SK-N-SH (cell line): ENCODE measurements at regions not wholly inside any gene's neighbourhood (a gene's known extent, or its start where the extent isn't known, plus 50 kb on each side); places are given as distances from the start of the nearest gene placed in this dataset.

Source experiments
- CTCF ChIA-PET: fragments of 300-600, 350-600 bp; formaldehyde crosslinking; extraction: SDS; loops from one replicate; lab custom pipeline; 2021; lab: Yijun Ruan, JAX
- POLR2A ChIA-PET: fragments of 350-600 bp; sonication (Branson Sonifier 250); formaldehyde crosslinking; extraction: SDS; loops from one replicate; lab custom pipeline; 2020; ENCODE audit warnings: antibody characterized with exemption, inconsistent platforms; lab: Yijun Ruan, JAX
- DNase-seq: peaks from one replicate; pipeline ENCODE4 v3.0.0; 2012
- H2AFZ ChIP-seq: fragments of 200-600 bp; sonication (generic); 2 replicates; pipeline ENCODE4 v1.8.1; 2016; ENCODE audit warnings: antibody characterized with exemption, mild to moderate bottlenecking, low read depth
- H3F3A ChIP-seq: fragments of 200-600 bp; sonication (generic); replicated peaks from 2 replicates; pipeline ENCODE3; 2016; ENCODE audit warnings: antibody characterized with exemption, mild to moderate bottlenecking; ENCODE audit not compliant: insufficient read depth
- H3K27ac ChIP-seq, 2 experiments: fragments of 200-500 bp in 1 of 2; fragments of 200-600 bp in 1 of 2; sonication (Bioruptor generic) in 1 of 2; sonication (generic), shearing (Covaris generic) in 1 of 2; 2 replicates each; pipeline versions ENCODE4 v1.5.1 to v1.6.1; 2014 to 2016; ENCODE audit warnings: low read depth in 2 of 2, inconsistent platforms in 1 of 2, low read length in 1 of 2, mild to moderate bottlenecking in 1 of 2, mixed read lengths in 1 of 2
- H3K27me3 ChIP-seq: fragments of 200-600 bp; sonication (generic), shearing (Covaris generic); 2 replicates; pipeline ENCODE4 v1.6.1; 2016; ENCODE audit warnings: mixed run types; ENCODE audit not compliant: insufficient read depth
- H3K36me3 ChIP-seq, 2 experiments: fragments of 200-500 bp in 1 of 2; fragments of 200-600 bp in 1 of 2; sonication (Bioruptor generic) in 1 of 2; sonication (generic) in 1 of 2; replicated peaks in 1 of 2; 2 replicates each; pipeline versions ENCODE3 to v1.5.1; 2014 to 2016; ENCODE audit warnings: low read length in 1 of 2, mild to moderate bottlenecking in 1 of 2; ENCODE audit not compliant: insufficient read depth in 2 of 2, control insufficient read depth in 1 of 2
- H3K4me1 ChIP-seq, 2 experiments: fragments of 200-500 bp in 1 of 2; fragments of 200-600 bp in 1 of 2; sonication (Bioruptor generic) in 1 of 2; sonication (generic), shearing (Covaris generic) in 1 of 2; 2 replicates each; pipeline versions ENCODE4 v1.5.1 to v1.6.1; 2014 to 2016; ENCODE audit warnings: low read depth in 1 of 2, low read length in 1 of 2, mixed run types in 1 of 2; ENCODE audit not compliant: insufficient read depth in 2 of 2, control insufficient read depth in 1 of 2
- H3K4me2 ChIP-seq: fragments of 200-600 bp; sonication (generic), shearing (Covaris generic); 2 replicates; pipeline ENCODE4 v1.6.1; 2017; ENCODE audit warnings: mixed run types
- H3K4me3 ChIP-seq, 2 experiments: fragments of 200-500 bp in 1 of 2; fragments of 200-600 bp in 1 of 2; sonication (Bioruptor generic) in 1 of 2; sonication (generic), shearing (Covaris generic) in 1 of 2; 2 replicates each; pipeline versions ENCODE4 v1.5.1 to v1.8.1; 2014 to 2016; ENCODE audit warnings: low read depth in 2 of 2, inconsistent platforms in 1 of 2, low read length in 1 of 2, mild to moderate bottlenecking in 1 of 2, mixed read lengths in 1 of 2, moderate library complexity in 1 of 2
- H3K79me2 ChIP-seq: fragments of 200-600 bp; sonication (generic); 2 replicates; pipeline ENCODE4 v1.8.1; 2017; ENCODE audit warnings: mild to moderate bottlenecking; ENCODE audit not compliant: insufficient read depth
- H3K9ac ChIP-seq: fragments of 200-600 bp; sonication (generic); 2 replicates; pipeline ENCODE4 v1.6.1; 2017; ENCODE audit warnings: mixed run types
- H3K9me2 ChIP-seq: fragments of 200-600 bp; sonication (generic); 2 replicates; pipeline ENCODE4 v1.6.1; 2017; ENCODE audit warnings: mixed run types
- H3K9me3 ChIP-seq: fragments of 200-600 bp; sonication (generic); 2 replicates; pipeline ENCODE4 v1.6.1; 2017; ENCODE audit warnings: mixed run types, mild to moderate bottlenecking, moderate library complexity
- H4K20me1 ChIP-seq: fragments of 200-600 bp; sonication (generic); 2 replicates; pipeline ENCODE4 v1.6.1; 2017; ENCODE audit warnings: mild to moderate bottlenecking, mixed run types; ENCODE audit not compliant: insufficient read depth
- CHD2 ChIP-seq: fragments of 150-350 bp; IDR thresholded peaks from 2 replicates; pipeline ENCODE4 v1.6.1; 2018; ENCODE audit warnings: low read length; ENCODE audit not compliant: partially characterized antibody
- ELF1 ChIP-seq: IDR thresholded peaks from 2 replicates; pipeline ENCODE4 v1.4.0; 2012
- EP300 ChIP-seq, 2 experiments: IDR thresholded peaks; 2 replicates each; pipeline versions ENCODE4 v1.4.0 to v1.6.1; 2012; ENCODE audit warnings: borderline replicate concordance in 1 of 2, low read depth in 1 of 2, low read length in 1 of 2
- EZH2phosphoT487 ChIP-seq: fragments of 200-600 bp; sonication (generic); IDR thresholded peaks from 2 replicates; pipeline ENCODE4 v1.6.1; 2017; ENCODE audit warnings: low read depth, mixed run types, mild to moderate bottlenecking, antibody characterized with exemption, moderate library complexity, borderline replicate concordance
- FOXJ3 ChIP-seq: sonication (generic); formaldehyde crosslinking; IDR thresholded peaks from 2 replicates; pipeline ENCODE4 v1.5.1; 2020; ENCODE audit warnings: mild to moderate bottlenecking, missing genetic modification reagents
- FOXM1 ChIP-seq: IDR thresholded peaks from 2 replicates; pipeline ENCODE4 v1.4.0; 2012; ENCODE audit warnings: low read depth, mild to moderate bottlenecking
- GABPA ChIP-seq: IDR thresholded peaks from 2 replicates; pipeline ENCODE4 v1.4.0; 2012; ENCODE audit warnings: low read depth, mild to moderate bottlenecking
- JUND ChIP-seq: IDR thresholded peaks from 2 replicates; pipeline ENCODE4 v1.4.0; 2012
- MEF2A ChIP-seq: IDR thresholded peaks from 2 replicates; pipeline ENCODE4 v1.4.0; 2012; ENCODE audit warnings: low read depth, borderline replicate concordance
- MXI1 ChIP-seq: IDR thresholded peaks from 2 replicates; pipeline ENCODE4 v1.6.1; 2012; ENCODE audit warnings: mild to moderate bottlenecking, low read depth, low read length, improper control_type of control experiment
- NFIC ChIP-seq: IDR thresholded peaks from 2 replicates; pipeline ENCODE4 v1.4.0; 2012; ENCODE audit warnings: borderline replicate concordance
- NRF1 ChIP-seq: IDR thresholded peaks from 2 replicates; pipeline ENCODE4 v1.6.1; 2012; ENCODE audit warnings: low read depth, mild to moderate bottlenecking, low read length
- RAD21 ChIP-seq: IDR thresholded peaks from 2 replicates; pipeline ENCODE4 v1.6.1; 2012; ENCODE audit warnings: mild to moderate bottlenecking, low read length
- RFX5 ChIP-seq: IDR thresholded peaks from 2 replicates; pipeline ENCODE4 v1.6.1; 2012; ENCODE audit warnings: mild to moderate bottlenecking, improper control_type of control experiment, low read length
- RXRA ChIP-seq: IDR thresholded peaks from 2 replicates; pipeline ENCODE4 v1.4.0; 2012; ENCODE audit warnings: low read depth, mild to moderate bottlenecking, borderline replicate concordance
- SIN3A ChIP-seq: IDR thresholded peaks from 2 replicates; pipeline ENCODE4 v1.6.1; 2012; ENCODE audit warnings: low read depth, mild to moderate bottlenecking, low read length, moderate library complexity, borderline replicate concordance
- SMC3 ChIP-seq: IDR thresholded peaks from 2 replicates; pipeline ENCODE4 v1.6.1; 2012; ENCODE audit warnings: low read depth, low read length, improper control_type of control experiment
- WGBS: methylation state at CpG from one replicate; pipeline ENCODE4 v1.1.6; 2017; ENCODE audit warnings: low lambda C conversion rate; 5-methylcytosine and 5-hydroxymethylcytosine counted together
- TF ChIP-seq, protein P1 (sequence below): IDR thresholded peaks from 2 replicates; pipeline ENCODE4 v1.6.1; 2012; ENCODE audit warnings: mild to moderate bottlenecking, low read depth, low read length, moderate library complexity
- TF ChIP-seq, protein P2 (sequence below): IDR thresholded peaks from 2 replicates; pipeline ENCODE4 v1.4.0; 2012; ENCODE audit warnings: low read depth, borderline replicate concordance

DNA sequence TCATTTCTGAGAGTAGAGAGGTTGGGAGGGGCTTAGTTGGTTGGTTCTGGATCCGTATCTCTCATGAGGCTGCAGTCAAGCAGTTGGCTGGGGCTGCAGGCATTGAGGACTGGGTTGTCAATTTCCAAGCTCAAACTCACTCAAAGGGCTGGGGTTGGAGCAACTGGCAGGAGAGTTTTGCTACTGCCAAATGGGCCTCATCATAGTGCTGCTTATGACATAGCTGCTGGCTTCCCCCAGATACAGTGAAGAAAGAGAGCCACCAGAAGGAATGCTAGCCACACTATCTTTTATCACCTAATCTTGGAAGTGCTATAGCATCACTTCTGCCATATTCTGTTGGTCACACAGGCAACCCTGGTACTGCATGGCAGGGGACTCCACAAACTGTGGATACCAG lies 363.5 kb upstream of the USP24 start:
- no peak overlapping the region for H3K9ac ChIP-seq
- H3K4me2 ChIP-seq: no peak overlapping the region
- H3K27ac ChIP-seq: no peak overlapping the region
- TF ChIP-seq MXI1 (no peak), SIN3A (no peak), FOXM1 (no peak), SMC3 (no peak), ELF1 (no peak), NFIC (no peak), MEF2A (no peak), CHD2 (no peak), RAD21 (no peak)
- TF ChIP-seq, protein P1, sequence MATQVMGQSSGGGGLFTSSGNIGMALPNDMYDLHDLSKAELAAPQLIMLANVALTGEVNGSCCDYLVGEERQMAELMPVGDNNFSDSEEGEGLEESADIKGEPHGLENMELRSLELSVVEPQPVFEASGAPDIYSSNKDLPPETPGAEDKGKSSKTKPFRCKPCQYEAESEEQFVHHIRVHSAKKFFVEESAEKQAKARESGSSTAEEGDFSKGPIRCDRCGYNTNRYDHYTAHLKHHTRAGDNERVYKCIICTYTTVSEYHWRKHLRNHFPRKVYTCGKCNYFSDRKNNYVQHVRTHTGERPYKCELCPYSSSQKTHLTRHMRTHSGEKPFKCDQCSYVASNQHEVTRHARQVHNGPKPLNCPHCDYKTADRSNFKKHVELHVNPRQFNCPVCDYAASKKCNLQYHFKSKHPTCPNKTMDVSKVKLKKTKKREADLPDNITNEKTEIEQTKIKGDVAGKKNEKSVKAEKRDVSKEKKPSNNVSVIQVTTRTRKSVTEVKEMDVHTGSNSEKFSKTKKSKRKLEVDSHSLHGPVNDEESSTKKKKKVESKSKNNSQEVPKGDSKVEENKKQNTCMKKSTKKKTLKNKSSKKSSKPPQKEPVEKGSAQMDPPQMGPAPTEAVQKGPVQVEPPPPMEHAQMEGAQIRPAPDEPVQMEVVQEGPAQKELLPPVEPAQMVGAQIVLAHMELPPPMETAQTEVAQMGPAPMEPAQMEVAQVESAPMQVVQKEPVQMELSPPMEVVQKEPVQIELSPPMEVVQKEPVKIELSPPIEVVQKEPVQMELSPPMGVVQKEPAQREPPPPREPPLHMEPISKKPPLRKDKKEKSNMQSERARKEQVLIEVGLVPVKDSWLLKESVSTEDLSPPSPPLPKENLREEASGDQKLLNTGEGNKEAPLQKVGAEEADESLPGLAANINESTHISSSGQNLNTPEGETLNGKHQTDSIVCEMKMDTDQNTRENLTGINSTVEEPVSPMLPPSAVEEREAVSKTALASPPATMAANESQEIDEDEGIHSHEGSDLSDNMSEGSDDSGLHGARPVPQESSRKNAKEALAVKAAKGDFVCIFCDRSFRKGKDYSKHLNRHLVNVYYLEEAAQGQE: no peak
- WGBS: 100% methylated on average over 1 of the region's 1 CpG
- peaks cover 20% of the 10 kb centered on the region for H3F3A ChIP-seq
- peaks cover 10 to 16% of the 10 kb centered on the region in 2 experiments; a peak in 3 of 4 replicates for H3K4me1 ChIP-seq
- H2AFZ ChIP-seq: no peak overlapping the region
- H4K20me1 ChIP-seq: no peaks in the 10 kb centered on the region
- no peaks in the 10 kb centered on the region for H3K27me3 ChIP-seq
- H3K79me2 ChIP-seq: no peaks in the 10 kb centered on the region
- H3K4me3 ChIP-seq: no peak overlapping the region
- no peak for DNase-seq
- H3K36me3 ChIP-seq: no peaks in the 10 kb centered on the region
- CTCF ChIA-PET: no interaction called here
- H3K9me3 ChIP-seq: no peaks in the 10 kb centered on the region
- no peaks in the 10 kb centered on the region for H3K9me2 ChIP-seq
- POLR2A ChIA-PET: no interaction called here

DNA sequence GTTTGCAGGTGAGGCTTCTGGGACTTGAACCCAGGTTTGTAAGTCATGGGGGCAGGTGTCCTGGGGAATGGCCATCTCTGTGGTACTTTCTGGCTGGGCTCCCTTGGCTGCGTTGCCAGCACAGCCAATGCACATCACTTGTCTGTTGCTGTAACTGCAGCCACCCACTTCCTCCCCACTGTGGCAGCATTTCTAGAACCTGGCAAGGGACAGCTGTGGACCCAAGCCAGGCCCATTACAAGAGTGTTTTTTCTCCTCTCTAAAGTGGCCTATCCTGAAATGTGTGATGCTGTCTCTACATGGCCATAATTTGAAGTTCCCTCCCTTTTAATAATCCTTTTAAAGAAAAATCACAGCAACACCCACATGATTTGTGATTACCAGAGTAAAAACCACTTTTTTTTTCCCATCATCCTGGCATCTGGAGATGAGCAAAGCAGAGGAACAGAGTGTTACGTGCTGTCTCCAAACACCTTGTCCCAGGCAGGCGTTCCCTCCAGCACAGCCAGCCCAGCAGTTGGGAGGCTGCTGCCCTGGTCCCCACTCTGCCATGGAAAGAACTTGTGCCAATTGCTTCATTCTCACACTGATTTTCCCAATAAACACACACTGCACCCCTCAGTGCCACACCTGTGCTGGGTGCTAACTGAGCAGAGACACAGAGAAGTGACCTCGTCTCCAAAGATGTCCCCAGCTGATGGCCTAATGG lies 360.6 kb upstream of the USP24 start:
- no peaks in the 10 kb centered on the region for H3K27me3 ChIP-seq
- H3K4me1 ChIP-seq: peaks cover 9% of the 10 kb centered on the region in 2 experiments; a peak in 2 of 4 replicates
- H3F3A ChIP-seq: peaks cover 9% of the 10 kb centered on the region
- no peaks in the 10 kb centered on the region for H3K9me2 ChIP-seq
- no peak overlapping the region for H2AFZ ChIP-seq
- H3K9me3 ChIP-seq: no peaks in the 10 kb centered on the region
- no peak for DNase-seq
- ChIA-PET POLR2A (no interaction called here), CTCF (interaction anchor here (1.2 kb wide), 1 partner anchor 49 kb away, joined by 3 read pairs; no protein-coding TSS in a partner anchor)
- H3K36me3 ChIP-seq: no peaks in the 10 kb centered on the region
- H4K20me1 ChIP-seq: no peaks in the 10 kb centered on the region
- no peak overlapping the region for H3K4me3 ChIP-seq
- no peak overlapping the region; a peak in 1 of 4 replicates for H3K27ac ChIP-seq
- TF ChIP-seq GABPA: no peak
- TF ChIP-seq, protein P1: no peak
- no peak for TF ChIP-seq SIN3A
- TF ChIP-seq RXRA: no peak
- no peak for TF ChIP-seq CHD2
- no peak for TF ChIP-seq JUND
- no peak for TF ChIP-seq EP300 (IDR thresholded peaks at IDR 0.05; ENCODE audit: borderline replicate concordance in 1 of 2, low read depth in 1 of 2, low read length in 1 of 2)
- no peak for TF ChIP-seq EZH2phosphoT487
- no peak for TF ChIP-seq RAD21
- no peak for TF ChIP-seq NRF1
- TF ChIP-seq RFX5: no peak
- TF ChIP-seq, protein P2, sequence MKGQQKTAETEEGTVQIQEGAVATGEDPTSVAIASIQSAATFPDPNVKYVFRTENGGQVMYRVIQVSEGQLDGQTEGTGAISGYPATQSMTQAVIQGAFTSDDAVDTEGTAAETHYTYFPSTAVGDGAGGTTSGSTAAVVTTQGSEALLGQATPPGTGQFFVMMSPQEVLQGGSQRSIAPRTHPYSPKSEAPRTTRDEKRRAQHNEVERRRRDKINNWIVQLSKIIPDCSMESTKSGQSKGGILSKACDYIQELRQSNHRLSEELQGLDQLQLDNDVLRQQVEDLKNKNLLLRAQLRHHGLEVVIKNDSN: no peak
- TF ChIP-seq FOXJ3: no peak
- WGBS: 93% methylated on average over 4 of the region's 4 CpGs
- H3K79me2 ChIP-seq: no peaks in the 10 kb centered on the region
- H3K9ac ChIP-seq: no peak overlapping the region
- H3K4me2 ChIP-seq: no peak overlapping the region
